22Rv1 (cell line): ENCODE measurements at regions not wholly inside any gene's neighbourhood (a gene's known extent, or its start where the extent isn't known, plus 50 kb on each side); places are given as distances from the start of the nearest gene placed in this dataset.
"Not testable (repeated sequence)": the region's sequence is repeated elsewhere in the genome, so short reads cannot be mapped to it uniquely, and the experiment has no call there.

Source experiments
- ZFX ChIP-seq: fragments of 450-650 bp; IDR thresholded peaks from 2 replicates; pipeline ENCODE4 v1.6.1; 2017; ENCODE audit warnings: antibody characterized with exemption, borderline replicate concordance
- TF ChIP-seq, protein P1 (sequence below): fragments of 450-650 bp; IDR thresholded peaks from 2 replicates; pipeline ENCODE4 v1.5.1; 2017; ENCODE audit warnings: mild to moderate bottlenecking

- TF ChIP-seq, protein P1, sequence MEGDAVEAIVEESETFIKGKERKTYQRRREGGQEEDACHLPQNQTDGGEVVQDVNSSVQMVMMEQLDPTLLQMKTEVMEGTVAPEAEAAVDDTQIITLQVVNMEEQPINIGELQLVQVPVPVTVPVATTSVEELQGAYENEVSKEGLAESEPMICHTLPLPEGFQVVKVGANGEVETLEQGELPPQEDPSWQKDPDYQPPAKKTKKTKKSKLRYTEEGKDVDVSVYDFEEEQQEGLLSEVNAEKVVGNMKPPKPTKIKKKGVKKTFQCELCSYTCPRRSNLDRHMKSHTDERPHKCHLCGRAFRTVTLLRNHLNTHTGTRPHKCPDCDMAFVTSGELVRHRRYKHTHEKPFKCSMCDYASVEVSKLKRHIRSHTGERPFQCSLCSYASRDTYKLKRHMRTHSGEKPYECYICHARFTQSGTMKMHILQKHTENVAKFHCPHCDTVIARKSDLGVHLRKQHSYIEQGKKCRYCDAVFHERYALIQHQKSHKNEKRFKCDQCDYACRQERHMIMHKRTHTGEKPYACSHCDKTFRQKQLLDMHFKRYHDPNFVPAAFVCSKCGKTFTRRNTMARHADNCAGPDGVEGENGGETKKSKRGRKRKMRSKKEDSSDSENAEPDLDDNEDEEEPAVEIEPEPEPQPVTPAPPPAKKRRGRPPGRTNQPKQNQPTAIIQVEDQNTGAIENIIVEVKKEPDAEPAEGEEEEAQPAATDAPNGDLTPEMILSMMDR, result not testable (repeated sequence)
- not testable (repeated sequence) for TF ChIP-seq ZFX
Measured at GRCh38 chr1:143874625-143875024, 97.2 kb downstream of the FAM72C start.
